GM19324 (cell line): ENCODE measurements at regions not wholly inside any gene's neighbourhood (a gene's known extent, or its start where the extent isn't known, plus 50 kb on each side); places are given as distances from the start of the nearest gene placed in this dataset.
"Not testable (repeated sequence)": the region's sequence is repeated elsewhere in the genome, so short reads cannot be mapped to it uniquely, and the experiment has no call there.

Source experiments
- ATAC-seq: cut with Tn5 transposase; IDR thresholded peaks from one replicate; pipeline ENCODE4 v1.9.1; 2021; ENCODE audit warnings: mild to moderate bottlenecking, moderate library complexity; ENCODE audit not compliant: unreplicated experiment, low FRiP score

DNA sequence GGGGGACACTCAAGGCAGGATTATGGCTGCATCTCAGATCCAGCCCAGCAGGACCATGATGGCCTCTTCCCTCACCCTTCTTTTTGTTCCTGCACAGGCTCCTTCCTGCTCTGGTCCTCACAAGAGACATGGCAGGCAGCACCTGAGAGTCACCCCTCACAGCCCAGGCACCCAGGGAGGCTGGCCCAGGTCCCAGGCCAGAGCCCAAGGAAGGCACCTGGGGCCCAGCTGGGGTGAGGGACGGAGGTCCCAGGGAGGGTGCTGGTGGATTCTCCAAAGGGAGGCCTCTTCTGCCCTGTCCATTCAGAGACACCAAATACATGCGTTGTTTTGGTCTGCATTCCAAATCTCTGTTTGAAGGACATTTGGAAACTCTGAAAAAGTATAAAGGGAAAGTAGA is 285.4 kb upstream of the HS6ST1 start:
- ATAC-seq = no peak

GRCh38 chr2:128604581-128604980 is 285.9 kb upstream of the HS6ST1 start:
- ATAC-seq = not testable (repeated sequence)

DNA sequence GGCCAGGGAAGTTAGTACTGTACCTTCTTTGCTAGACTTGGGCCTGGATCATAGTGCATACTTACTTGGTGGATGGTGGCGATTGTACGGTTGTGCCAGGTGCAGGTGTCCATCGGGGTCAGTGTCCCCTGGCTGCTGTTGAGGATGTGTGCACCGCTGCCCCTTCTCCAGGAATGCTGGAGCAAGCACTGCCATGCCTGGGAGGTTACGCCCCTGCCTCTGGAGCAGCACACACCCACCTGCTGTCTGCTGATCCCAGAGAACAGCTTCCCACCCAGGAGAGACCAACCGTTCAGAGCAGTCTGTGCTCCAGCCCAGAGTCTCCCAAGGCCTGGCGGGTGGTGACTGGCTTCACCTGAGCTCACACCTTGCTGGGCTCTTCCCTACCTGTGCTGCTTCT is 286.8 kb upstream of the HS6ST1 start:
- no peak for ATAC-seq

GRCh38 chr2:128605931-128606330 is 287.3 kb upstream of the HS6ST1 start:
- ATAC-seq = no peak

GRCh38 chr2:128606837-128607236 is 288.2 kb upstream of the HS6ST1 start:
- ATAC-seq = no peak

DNA sequence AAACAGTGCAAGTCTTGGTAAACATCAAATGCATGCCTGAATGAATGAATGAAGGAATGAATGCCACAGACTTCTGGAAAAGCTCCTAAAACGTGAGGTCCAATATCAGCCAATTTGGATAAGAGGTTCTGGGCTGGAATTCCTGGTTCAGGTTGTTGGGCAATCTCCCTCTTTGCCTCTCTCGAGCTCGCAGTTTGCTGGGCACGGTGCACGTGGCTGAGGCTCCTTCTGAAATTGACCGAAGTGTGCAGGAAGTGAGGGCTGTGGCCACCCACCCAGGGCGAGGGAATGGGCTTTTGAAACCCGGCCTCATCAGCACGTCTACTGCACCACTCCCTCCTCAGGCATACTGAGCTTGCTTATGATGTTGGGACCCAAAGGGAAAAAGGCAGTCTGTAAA is 288.8 kb upstream of the HS6ST1 start:
- ATAC-seq = no peak

DNA sequence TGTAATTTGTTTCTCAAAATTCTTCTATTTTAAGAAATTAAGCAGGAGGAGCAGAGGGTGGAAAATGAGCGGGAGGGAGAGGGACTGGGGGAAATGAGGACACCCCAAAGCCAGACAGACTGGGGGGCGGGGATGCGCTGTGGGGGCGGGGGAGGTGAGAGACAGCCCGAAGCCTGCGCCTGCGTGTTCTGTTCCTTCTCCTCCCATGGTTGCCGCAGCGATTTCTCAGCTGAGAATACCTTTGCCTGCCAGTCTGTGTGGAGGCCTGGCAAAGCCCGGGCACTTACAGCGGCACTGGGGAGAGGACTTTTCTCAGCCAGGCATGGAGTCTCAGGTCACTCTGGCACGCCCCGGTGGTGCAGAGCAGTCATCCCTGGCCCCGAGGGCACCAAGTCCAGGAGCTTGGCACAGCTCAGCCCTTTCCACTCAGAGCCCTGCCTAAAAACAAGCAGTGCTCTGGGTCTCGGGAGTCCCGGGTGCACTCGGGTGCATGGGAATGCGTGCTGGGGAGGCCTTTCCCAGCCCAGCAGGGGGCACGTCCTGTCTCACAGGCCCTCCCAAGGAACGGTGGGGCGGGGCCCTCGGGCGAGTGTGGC is 289.3 kb upstream of the HS6ST1 start:
- ATAC-seq = no peak

GRCh38 chr2:128608921-128609880 is 290.5 kb upstream of the HS6ST1 start:
- ATAC-seq = no peak

GRCh38 chr2:128610496-128610895 is 291.8 kb upstream of the HS6ST1 start:
- no peak for ATAC-seq

- ATAC-seq = no peak
Measured at GRCh38 chr2:128611421-128612320, 293.0 kb upstream of the HS6ST1 start.

DNA sequence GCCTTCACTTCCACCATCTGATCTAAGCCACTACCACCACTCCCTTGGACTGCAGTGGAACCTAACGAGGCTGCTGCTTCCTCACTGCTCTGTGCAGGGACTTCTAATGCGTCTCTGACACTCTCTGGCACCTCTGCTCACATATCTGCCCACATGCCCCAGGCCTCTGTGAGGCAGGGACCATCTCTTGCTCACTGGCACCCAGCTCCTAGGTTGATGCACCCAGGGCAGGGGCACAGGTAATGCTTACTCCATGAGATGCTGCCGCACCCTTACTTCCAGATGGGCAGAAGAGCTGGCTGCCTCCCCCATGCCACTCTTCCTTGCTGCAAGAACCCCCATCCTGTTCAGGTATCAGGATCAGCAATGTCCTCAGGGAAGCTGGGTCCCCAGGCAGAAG is 294.0 kb upstream of the HS6ST1 start:
- ATAC-seq = no peak

DNA sequence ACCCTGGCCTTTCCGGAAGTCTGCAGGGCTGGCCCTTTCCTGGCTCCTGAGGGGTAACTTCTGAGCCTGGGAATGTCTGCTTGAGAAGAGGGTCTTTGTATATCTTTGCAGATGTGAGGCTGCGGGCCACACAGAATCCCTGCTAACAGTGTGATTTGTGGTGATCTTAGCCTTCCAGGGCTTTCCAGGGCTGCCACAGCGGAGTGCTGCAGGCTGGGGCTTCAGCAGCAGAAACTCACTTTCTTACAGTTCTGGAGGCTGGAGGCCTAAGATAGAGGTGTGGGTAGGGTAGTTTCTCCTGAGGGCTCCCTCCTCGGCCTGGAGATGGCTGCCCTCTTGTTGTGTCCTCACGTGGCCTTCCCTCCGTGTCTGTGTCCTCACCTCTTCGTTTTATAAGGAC is 294.7 kb upstream of the HS6ST1 start:
- no peak for ATAC-seq

DNA sequence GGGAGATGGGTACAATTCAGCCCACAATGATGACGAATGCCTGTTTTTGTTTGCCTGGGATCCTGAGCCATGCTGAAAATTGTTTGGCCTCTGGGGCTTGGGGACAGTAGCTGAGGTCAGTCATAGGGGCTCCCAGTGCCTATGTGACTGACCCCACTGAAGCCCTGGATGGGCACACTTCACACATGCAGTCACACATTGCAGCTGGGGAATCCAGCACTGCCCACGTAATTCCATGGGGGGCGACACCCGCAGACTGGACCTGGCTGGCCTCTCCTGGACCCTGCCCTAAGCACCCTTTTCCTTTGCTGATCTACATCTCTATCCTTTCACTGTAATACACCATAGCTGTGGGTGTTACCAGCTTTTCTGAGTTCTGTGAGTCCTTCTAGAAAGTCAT is 295.2 kb upstream of the HS6ST1 start:
- ATAC-seq = no peak

DNA sequence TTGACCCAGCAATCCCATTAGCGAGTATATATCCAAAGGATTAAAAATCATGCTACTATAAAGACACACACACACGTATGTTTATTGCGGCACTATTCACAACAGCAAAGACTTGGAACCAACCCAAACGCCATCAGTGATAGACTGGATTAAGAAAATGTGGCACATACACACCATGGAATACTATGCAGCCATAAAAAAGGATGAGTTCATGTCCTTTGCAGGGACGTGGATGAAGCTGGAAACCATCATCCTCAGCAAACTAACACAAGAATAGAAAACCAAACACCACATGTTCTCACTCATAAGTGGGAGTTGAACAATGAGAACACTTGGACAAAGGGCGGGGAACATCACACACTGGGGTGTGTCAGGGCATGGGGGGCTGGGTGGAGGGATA is 296.2 kb upstream of the HS6ST1 start:
- ATAC-seq = not testable (repeated sequence)

DNA sequence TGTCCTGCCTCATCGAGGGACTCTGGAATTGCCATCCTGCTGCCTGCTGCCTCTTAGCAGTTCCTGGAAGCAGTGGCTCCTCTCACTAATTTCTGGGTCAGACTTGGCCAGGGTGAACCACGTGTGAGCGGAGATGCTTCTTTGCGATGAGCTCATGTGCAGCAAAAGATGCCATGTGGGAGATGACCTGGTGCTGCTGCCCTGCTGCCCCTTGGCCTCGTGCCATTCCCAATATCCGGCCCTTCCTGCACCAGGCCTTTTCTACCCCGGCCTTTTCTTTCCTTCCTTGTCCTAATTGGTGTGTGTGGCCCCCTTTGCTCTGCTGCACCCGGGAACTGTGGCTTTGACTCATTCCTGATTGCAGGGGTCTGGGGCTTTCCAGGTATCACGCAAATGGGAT is 296.9 kb upstream of the HS6ST1 start:
- ATAC-seq = no peak

DNA sequence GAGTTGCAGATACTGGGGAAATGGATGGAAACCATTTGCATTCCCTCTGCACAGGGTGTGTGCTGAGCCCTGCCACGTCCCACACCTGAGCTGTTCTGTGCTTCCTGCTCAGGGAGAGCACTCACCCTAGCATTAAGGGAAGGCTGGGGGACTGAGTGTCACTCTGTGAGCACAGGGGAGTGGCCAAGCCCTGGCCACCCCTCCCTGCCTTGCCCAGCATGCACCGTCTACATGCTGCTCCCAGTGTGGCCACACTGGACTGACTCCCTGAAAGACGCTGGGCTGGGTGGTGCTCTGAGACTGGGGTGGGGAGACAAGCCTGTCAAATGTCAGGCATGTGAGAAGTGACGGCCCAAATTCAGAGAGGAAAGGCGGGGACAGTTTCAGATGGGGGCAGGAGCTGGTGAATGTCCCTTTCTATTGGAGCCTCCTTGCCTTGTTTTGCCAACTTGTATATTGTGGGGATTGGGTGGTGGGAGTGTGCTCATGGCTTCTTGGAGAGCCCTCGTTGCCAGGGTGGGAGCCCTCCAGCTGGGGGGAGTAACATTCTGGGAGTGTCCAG is 298.4 kb upstream of the HS6ST1 start:
- ATAC-seq = no peak

DNA sequence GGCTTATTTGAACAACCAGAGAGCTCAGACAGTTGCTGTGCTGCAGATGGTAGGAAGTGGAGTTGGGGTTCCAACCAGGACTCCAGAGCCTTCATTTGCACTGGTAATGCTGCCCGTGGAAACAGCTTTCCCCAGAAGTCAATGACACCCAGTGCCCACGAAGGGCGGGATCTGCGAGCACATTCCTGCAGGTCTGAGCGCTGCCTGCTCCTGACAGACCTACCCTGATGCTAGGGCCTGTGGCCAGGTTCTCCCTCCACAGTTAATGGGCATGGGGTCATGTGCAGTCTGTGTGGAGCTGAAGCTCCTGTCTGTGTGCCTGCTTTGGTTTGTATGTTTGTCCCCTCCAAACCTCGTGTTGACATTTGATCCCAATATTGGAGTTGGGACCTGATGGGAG is 299.0 kb upstream of the HS6ST1 start:
- no peak for ATAC-seq

DNA sequence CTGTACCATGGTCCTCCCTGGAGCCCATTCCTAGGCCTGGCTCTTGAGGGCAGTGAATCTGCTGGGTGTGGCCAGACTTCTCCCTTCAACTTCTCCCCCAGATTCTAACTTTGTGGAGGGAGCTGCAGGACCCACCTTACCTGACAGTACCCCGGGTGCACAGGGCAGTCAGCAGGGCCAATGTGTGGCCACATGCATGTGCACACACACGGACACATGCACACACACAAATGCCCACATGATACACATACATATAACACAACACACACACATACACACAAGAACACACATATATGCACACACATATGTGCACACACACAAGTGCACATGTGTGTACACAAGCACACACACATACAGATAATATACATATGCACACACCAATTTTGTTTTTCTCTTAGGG is 300.0 kb upstream of the HS6ST1 start:
- no peak for ATAC-seq

DNA sequence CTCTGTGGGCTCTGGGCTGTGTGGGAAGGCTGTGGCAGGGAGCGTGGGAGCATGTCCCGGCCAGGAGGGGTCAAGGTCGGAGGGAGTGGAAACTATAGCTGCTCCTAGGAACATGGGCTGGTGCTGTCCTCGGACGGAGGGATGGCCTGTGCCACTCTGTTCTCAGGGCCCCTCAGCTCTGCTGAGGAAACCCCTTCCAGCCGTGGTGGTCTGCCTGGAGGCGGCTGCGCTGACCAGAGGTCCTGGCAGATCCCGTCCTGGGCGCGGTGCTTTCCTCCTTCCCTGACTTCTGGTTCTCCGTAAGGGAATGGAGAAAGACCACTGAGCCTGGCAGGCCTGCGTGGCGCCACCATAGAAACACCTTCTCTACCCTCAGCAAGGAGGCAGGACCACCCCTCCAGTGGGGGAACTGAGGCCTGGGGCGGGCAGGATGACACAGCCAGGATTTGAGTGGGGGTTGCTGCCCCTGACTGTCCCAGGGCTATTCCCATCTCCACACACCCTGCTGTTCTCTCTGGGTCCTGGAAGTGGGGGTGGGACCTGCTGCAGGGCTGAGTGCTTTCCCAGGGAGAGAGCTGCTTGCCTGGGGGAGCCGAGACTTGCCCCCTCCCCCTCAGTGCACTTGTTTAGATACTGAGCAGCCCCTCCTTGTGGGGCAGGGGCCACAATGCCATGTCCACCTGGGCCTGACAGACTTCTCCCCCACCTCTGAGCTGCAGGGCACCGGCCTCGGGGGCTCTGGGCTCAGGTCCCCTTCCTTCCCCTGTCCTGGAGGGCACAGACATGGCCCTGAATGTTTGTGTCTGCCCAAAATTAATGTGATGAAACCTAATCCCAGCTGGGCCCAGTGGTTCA is 301.0 kb upstream of the HS6ST1 start:
- no peak for ATAC-seq

DNA sequence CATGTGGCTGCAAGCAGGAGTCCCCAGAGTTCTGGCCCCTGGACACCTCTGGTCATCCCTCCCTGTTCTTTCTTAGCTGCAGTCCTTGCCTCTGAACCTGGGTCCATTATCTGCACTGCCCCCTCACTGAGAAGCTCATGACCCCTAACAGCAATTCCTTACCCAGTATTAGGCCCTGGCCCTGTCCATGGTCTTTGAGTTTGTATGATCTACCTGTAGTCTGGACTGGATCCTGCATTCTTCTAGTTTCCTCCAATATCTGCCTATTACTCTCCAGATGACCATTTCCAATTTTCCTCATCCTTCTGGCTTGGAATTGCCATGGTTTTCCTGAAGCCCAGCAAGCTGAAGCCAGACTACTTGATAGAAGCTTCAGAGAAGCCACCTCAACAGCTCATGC is 302.4 kb upstream of the HS6ST1 start:
- ATAC-seq = no peak
